Adrenal gland (tissue), 5 donors: ENCODE measurements at regions not wholly inside any gene's neighbourhood (a gene's known extent, or its start where the extent isn't known, plus 50 kb on each side); places are given as distances from the start of the nearest gene placed in this dataset.

ENCODE experiments used
- POLR2A ChIP-seq, 2 donors: fragments of 450-650 bp; IDR thresholded peaks; one replicate each; pipeline ENCODE4 v1.6.1; 2017; ENCODE audit warnings: antibody characterized with exemption in 2 of 2, mild to moderate bottlenecking in 2 of 2, moderate library complexity in 1 of 2
- TF ChIP-seq, protein P1 (sequence below), 6 experiments: fragments of 450-650 bp in 4 of 6; fragments of 200-600 bp in 2 of 6; sonication (generic) in 1 of 6; IDR thresholded peaks; 1 replicate in 5 of 6; 2 replicates in 1 of 6; pipeline versions ENCODE4 v1.5.1 to v1.8.0; 2016 to 2021; ENCODE audit warnings: antibody characterized with exemption in 6 of 6, mild to moderate bottlenecking in 2 of 6, moderate library complexity in 1 of 6
- donor health status: DM: no; HTN: no; CAD: no.

DNA sequence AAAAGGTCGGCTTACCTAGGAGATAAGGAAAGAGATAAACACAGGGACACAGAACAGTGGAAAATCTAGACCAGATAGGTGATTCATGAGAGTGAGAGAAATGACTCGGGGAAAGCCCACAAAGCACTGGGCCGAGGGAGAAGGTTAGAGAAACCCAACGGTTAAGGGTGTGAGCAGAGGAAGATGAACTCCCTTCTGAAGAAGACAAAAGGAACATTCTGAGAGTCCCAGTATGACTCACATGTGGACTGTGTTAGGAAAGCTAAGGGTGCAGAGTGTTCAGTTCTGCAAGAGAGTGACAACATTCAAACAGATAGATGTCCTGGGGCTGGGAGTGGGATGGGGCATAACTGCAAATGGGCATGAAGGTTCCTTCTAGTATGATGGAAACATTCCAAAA, 83.0 kb downstream of the CNTN3 start:
- TF ChIP-seq, protein P1, sequence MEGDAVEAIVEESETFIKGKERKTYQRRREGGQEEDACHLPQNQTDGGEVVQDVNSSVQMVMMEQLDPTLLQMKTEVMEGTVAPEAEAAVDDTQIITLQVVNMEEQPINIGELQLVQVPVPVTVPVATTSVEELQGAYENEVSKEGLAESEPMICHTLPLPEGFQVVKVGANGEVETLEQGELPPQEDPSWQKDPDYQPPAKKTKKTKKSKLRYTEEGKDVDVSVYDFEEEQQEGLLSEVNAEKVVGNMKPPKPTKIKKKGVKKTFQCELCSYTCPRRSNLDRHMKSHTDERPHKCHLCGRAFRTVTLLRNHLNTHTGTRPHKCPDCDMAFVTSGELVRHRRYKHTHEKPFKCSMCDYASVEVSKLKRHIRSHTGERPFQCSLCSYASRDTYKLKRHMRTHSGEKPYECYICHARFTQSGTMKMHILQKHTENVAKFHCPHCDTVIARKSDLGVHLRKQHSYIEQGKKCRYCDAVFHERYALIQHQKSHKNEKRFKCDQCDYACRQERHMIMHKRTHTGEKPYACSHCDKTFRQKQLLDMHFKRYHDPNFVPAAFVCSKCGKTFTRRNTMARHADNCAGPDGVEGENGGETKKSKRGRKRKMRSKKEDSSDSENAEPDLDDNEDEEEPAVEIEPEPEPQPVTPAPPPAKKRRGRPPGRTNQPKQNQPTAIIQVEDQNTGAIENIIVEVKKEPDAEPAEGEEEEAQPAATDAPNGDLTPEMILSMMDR (IDR thresholded peaks at IDR 0.05) = no peak
- TF ChIP-seq POLR2A (IDR thresholded peaks at IDR 0.05) = no peak
